HepG2 (cell line): ENCODE measurements at regions not wholly inside any gene's neighbourhood (a gene's known extent, or its start where the extent isn't known, plus 50 kb on each side); places are given as distances from the start of the nearest gene placed in this dataset.

Experiments
- ATAC-seq: fragments of 200-7000 bp; cut with Tn5 transposase; 3 replicates; pipeline ENCODE4 v1.9.1; 2020; ENCODE audit warnings: mild to moderate bottlenecking, moderate library complexity
- BruUV-seq: library from RNA; stranded (reverse); fragments of 400-500 nt; replicated peaks from 2 replicates; lab custom pipeline; 2021; lab: Mats Ljungman, UMichigan
- CTCF ChIA-PET: fragments of 300-600 bp; formaldehyde crosslinking; extraction: SDS; loops from one replicate; lab custom pipeline; 2021; ENCODE audit warnings: low total read pairs, inconsistent platforms, low intra/inter-chr PET ratio; lab: Yijun Ruan, JAX
- POLR2A ChIA-PET: fragments of 350-600 bp; sonication (Branson Sonifier 250); formaldehyde crosslinking; loops from one replicate; lab custom pipeline; 2020; ENCODE audit warnings: antibody characterized with exemption, inconsistent platforms; lab: Yijun Ruan, JAX
- DNase-seq: peaks from one replicate; pipeline ENCODE4 v3.0.0-alpha.2; 2015; ENCODE audit warnings: low spot score
- FAIRE-seq: peaks from 3 replicates; lab custom pipeline; 2011; peaks lifted over from hg19 to GRCh38; lab: Jason Lieb, UNC
- H2AFZ ChIP-seq: one replicate; pipeline ENCODE4 v1.6.1; 2011; ENCODE audit warnings: low read length, inconsistent platforms
- H3K27ac ChIP-seq: fragments of 300-600 bp; 3 replicates; pipeline ENCODE4 v1.8.0; 2011; ENCODE audit warnings: mixed run types, mild to moderate bottlenecking, mixed read lengths, low read length, inconsistent platforms; ENCODE audit not compliant: insufficient read depth; ENCODE audit errors: extremely low read length
- H3K27me3 ChIP-seq, 2 experiments: fragments of 200-600 bp in 1 of 2; 2 replicates in 1 of 2; 3 replicates in 1 of 2; pipeline versions ENCODE4 v1.6.0 to v1.8.0; 2011; ENCODE audit warnings: low read length in 2 of 2, mild to moderate bottlenecking in 2 of 2, moderate library complexity in 2 of 2, inconsistent platforms in 1 of 2; ENCODE audit not compliant: insufficient read depth in 2 of 2, control insufficient read depth in 1 of 2
- H3K36me3 ChIP-seq, 2 experiments: fragments of 200-600 bp in 1 of 2; replicated peaks in 1 of 2; 2 replicates in 1 of 2; 3 replicates in 1 of 2; pipeline versions ENCODE4 v1.5.1 to v1.8.0; 2011; ENCODE audit warnings: low read length in 2 of 2, inconsistent platforms in 1 of 2; ENCODE audit not compliant: insufficient read depth in 2 of 2, control insufficient read depth in 1 of 2
- H3K4me1 ChIP-seq: 2 replicates; pipeline ENCODE4 v1.5.1; 2012; ENCODE audit warnings: low read length, inconsistent platforms; ENCODE audit not compliant: insufficient read depth
- H3K4me2 ChIP-seq: 2 replicates; pipeline ENCODE4 v1.6.0; 2011; ENCODE audit warnings: low read depth, low read length, inconsistent platforms
- H3K4me3 ChIP-seq, 3 experiments: fragments of 200-600 bp in 1 of 3; sonication (generic), shearing (Covaris generic) in 1 of 3; replicated peaks in 1 of 3; 2 replicates each; pipeline ENCODE4 v1.5.1; 2011 to 2016; ENCODE audit warnings: low read length in 3 of 3, inconsistent platforms in 2 of 3, low read depth in 2 of 3, mild to moderate bottlenecking in 2 of 3, control low read depth in 1 of 3, mixed read lengths in 1 of 3; ENCODE audit not compliant: insufficient read depth in 1 of 3
- H3K79me2 ChIP-seq: one replicate; pipeline ENCODE4 v1.6.1; 2011; ENCODE audit warnings: low read length, inconsistent platforms; ENCODE audit not compliant: insufficient read depth
- H3K9ac ChIP-seq: 2 replicates; pipeline ENCODE4 v1.6.0; 2011; ENCODE audit warnings: mild to moderate bottlenecking, low read depth, low read length, inconsistent platforms; ENCODE audit not compliant: insufficient read depth
- H3K9me3 ChIP-seq: 2 replicates; pipeline ENCODE4 v1.5.1; 2012; ENCODE audit warnings: mild to moderate bottlenecking, low read length
- H4K20me1 ChIP-seq: 2 replicates; pipeline ENCODE4 v1.6.0; 2011; ENCODE audit warnings: inconsistent platforms, mild to moderate bottlenecking, low read length, moderate library complexity; ENCODE audit not compliant: insufficient read depth
- ATF6 ChIP-seq: sonication (generic); formaldehyde crosslinking; conservative IDR thresholded peaks from 2 replicates; pipeline ENCODE4 v1.4.0; 2020; ENCODE audit warnings: missing genetic modification reagents
- FOXK2 ChIP-seq: fragments of 450-650 bp; IDR thresholded peaks from 2 replicates; pipeline ENCODE4 v1.6.1; 2016
- NFYC ChIP-seq: IDR thresholded peaks from 2 replicates; pipeline ENCODE4 v1.6.1; 2016; ENCODE audit warnings: missing genetic modification reagents, missing compliant biosample characterization
- SRSF9 ChIP-seq: fragments of 200-400 bp; formaldehyde crosslinking; IDR thresholded peaks from 2 replicates; pipeline ENCODE4 v1.6.1; 2018; ENCODE audit warnings: borderline replicate concordance, mild to moderate bottlenecking, low read depth, low read length; ENCODE audit not compliant: insufficient read depth, poor library complexity, severe bottlenecking
- THAP7 ChIP-seq: sonication (generic); formaldehyde crosslinking; IDR thresholded peaks from 2 replicates; pipeline ENCODE4 v1.8.1; 2023; ENCODE audit warnings: mild to moderate bottlenecking, missing genetic modification reagents
- ZBTB44 ChIP-seq: sonication (generic); formaldehyde crosslinking; IDR thresholded peaks from 2 replicates; pipeline ENCODE4 v1.4.0; 2020; ENCODE audit warnings: missing genetic modification reagents
- ZBTB8A ChIP-seq: sonication (generic); formaldehyde crosslinking; IDR thresholded peaks from 2 replicates; pipeline ENCODE4 v1.4.0; 2020; ENCODE audit warnings: mild to moderate bottlenecking, low read depth, missing genetic modification reagents, borderline replicate concordance
- ZNF460 ChIP-seq: sonication (generic); formaldehyde crosslinking; IDR thresholded peaks from 2 replicates; pipeline ENCODE4 v1.5.1; 2020; ENCODE audit warnings: missing genetic modification reagents, mild to moderate bottlenecking, borderline replicate concordance
- ZNF746 ChIP-seq: sonication (generic); formaldehyde crosslinking; IDR thresholded peaks from 2 replicates; pipeline ENCODE4 v1.8.0; 2022; ENCODE audit warnings: mild to moderate bottlenecking, missing genetic modification reagents
- WGBS: methylation state at CpG from one replicate; pipeline ENCODE4 v1.1.6; 2017; ENCODE audit warnings: low lambda C conversion rate; 5-methylcytosine and 5-hydroxymethylcytosine counted together
- in situ Hi-C: cut with HindIII; loops from 2 replicates; pipeline ENCODE4 v1.10.0; 2017; ENCODE audit warnings: low pct_unique_long_range_greater_than_20kb; ENCODE audit not compliant: extremely low pct_ligation_motif_present
- intact Hi-C: fragments of 100-400 bp; cut with micrococcal nuclease; formaldehyde crosslinking; loops from one replicate; pipeline ENCODE4 v1.10.0; 2022; ENCODE audit not compliant: unreplicated experiment

DNA sequence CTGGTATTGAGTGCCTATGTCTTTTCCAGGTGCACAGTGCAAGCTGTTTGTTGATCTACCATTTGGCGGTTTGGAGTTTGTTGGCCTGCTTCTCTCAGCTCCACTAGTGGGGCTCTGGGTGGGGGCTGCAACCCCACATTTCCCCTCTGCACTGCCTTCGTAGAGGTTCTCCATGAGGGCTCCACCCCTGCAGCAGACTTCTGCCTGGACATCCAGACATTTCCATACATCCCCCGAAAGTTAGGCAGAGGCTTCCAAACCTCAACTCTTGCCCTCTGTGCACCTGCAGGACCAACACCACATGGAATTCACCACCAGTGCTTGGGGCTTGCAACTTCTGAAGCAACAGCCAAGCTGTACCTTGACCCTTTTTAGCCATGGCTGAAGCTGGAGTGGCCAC, 1024.1 kb downstream of the TMTC2 start:
- Histone ChIP-seq H3K9ac (no peak overlapping the region), H3K4me2 (no peak overlapping the region), H3K4me3 (no peak overlapping the region), H3K27ac (no peak overlapping the region), H3K4me1 (no peaks in the 10 kb centered on the region), H3K27me3 (no peaks in the 10 kb centered on the region), H3K9me3 (peaks cover 79% of the 10 kb centered on the region)
- intact Hi-C loops: no loop called here
- ChIA-PET POLR2A (no interaction called here), CTCF (no interaction called here)
- ATAC-seq: no peak
- BruUV-seq: no TSS peak
- in situ Hi-C loops: no loop called here
- TF ChIP-seq ZNF460 (CRISPR knock-in tag) (no peak), SRSF9 (no peak), ZNF746 (no peak), ZBTB44 (CRISPR knock-in tag) (no peak), THAP7 (CRISPR knock-in tag) (no peak), FOXK2 (no peak), NFYC (CRISPR knock-in tag) (no peak), ATF6 (CRISPR knock-in tag) (no peak), ZBTB8A (CRISPR knock-in tag) (no peak)
- TF ChIP-seq, all 625 proteins: peak for 0
- Histone ChIP-seq H3K79me2 (no peaks in the 10 kb centered on the region), H3K36me3 (no peaks in the 10 kb centered on the region), H4K20me1 (no peaks in the 10 kb centered on the region), H2AFZ (no peak overlapping the region)
- 0% methylated on average over 1 of the region's 3 CpGs for WGBS
- no peak for FAIRE-seq
- DNase-seq: no peak
